Brain microvascular endothelial cell (primary cell): ENCODE measurements at regions not wholly inside any gene's neighbourhood (a gene's known extent, or its start where the extent isn't known, plus 50 kb on each side); places are given as distances from the start of the nearest gene placed in this dataset.
"Not testable (repeated sequence)": the region's sequence is repeated elsewhere in the genome, so short reads cannot be mapped to it uniquely, and the experiment has no call there.

ENCODE experiments used
- DNase-seq: peaks from one replicate; pipeline ENCODE4 v3.0.0-alpha.2; 2020
- H3K27ac ChIP-seq: fragments of 250-450 bp; sonication (Bioruptor Pico); 2 replicates; pipeline ENCODE4 v1.5.1; 2020; ENCODE audit warnings: mild to moderate bottlenecking, moderate library complexity
- H3K27me3 ChIP-seq: fragments of 250-450 bp; sonication (Bioruptor Pico); replicated peaks from 2 replicates; pipeline ENCODE4 v1.5.1; 2020; ENCODE audit warnings: mild to moderate bottlenecking
- H3K36me3 ChIP-seq: fragments of 250-450 bp; sonication (Bioruptor Pico); replicated peaks from 2 replicates; pipeline ENCODE4 v1.5.1; 2020; ENCODE audit warnings: mild to moderate bottlenecking
- H3K4me3 ChIP-seq: 2 replicates; pipeline ENCODE4 v1.5.1; 2011; ENCODE audit warnings: low read depth, mild to moderate bottlenecking, control low read depth, low read length, moderate library complexity
- in situ Hi-C: cut with HindIII; loops from 2 replicates; pipeline ENCODE4 v1.10.0; 2017; ENCODE audit warnings: low sequenced_read_pairs, low pct_ligation_motif_present
- TF ChIP-seq, protein P1 (sequence below): IDR thresholded peaks from 2 replicates; pipeline ENCODE4 v1.5.1; 2011; ENCODE audit warnings: low read depth, mild to moderate bottlenecking, moderate library complexity, low read length, control low read depth, inconsistent platforms; ENCODE audit errors: missing control alignments

DNA sequence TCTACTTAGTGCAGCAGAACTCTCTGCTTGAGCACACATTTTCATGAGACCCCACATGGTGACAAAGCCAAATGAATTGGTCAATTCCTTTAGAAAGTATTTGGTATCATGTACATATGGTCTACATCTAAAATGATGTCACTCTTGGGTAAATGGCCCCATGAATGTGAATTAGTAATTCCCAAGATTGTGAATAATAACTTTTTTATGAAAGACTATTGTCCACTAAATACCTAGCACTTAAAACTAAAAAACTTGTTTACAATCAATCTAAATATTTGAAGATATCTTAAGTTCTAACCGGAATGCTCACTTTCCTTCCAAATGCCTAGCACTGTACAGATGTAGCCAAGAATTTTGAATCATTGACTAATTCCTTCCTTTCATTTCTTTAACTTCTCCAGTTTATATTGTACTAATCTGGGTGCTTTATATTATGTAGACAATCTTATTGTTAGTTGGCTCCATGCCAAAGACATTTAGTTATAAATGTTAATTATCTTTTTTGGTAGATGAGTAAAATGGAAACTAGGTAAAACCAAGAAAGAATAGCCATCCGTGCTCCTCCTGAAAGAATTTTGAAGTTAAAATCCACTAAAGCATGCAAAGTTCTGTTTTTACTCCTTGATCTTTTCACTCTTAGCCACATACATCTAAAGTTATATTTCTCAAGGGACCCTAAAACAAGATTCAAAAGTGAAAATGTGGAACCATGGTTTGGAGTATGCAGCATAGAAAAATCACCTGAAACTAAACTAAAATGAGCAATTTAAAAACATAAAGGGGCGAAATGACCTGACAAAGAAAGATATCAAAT is 145.0 kb upstream of the ARHGAP20 start:
- H3K27ac ChIP-seq = no peak overlapping the region
- H3K27me3 ChIP-seq = no peaks in the 10 kb centered on the region
- H3K36me3 ChIP-seq = no peaks in the 10 kb centered on the region
- no peak overlapping the region for H3K4me3 ChIP-seq
- no peak for DNase-seq
- TF ChIP-seq, protein P1, sequence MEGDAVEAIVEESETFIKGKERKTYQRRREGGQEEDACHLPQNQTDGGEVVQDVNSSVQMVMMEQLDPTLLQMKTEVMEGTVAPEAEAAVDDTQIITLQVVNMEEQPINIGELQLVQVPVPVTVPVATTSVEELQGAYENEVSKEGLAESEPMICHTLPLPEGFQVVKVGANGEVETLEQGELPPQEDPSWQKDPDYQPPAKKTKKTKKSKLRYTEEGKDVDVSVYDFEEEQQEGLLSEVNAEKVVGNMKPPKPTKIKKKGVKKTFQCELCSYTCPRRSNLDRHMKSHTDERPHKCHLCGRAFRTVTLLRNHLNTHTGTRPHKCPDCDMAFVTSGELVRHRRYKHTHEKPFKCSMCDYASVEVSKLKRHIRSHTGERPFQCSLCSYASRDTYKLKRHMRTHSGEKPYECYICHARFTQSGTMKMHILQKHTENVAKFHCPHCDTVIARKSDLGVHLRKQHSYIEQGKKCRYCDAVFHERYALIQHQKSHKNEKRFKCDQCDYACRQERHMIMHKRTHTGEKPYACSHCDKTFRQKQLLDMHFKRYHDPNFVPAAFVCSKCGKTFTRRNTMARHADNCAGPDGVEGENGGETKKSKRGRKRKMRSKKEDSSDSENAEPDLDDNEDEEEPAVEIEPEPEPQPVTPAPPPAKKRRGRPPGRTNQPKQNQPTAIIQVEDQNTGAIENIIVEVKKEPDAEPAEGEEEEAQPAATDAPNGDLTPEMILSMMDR = no peak
- in situ Hi-C loops = no loop called here

DNA sequence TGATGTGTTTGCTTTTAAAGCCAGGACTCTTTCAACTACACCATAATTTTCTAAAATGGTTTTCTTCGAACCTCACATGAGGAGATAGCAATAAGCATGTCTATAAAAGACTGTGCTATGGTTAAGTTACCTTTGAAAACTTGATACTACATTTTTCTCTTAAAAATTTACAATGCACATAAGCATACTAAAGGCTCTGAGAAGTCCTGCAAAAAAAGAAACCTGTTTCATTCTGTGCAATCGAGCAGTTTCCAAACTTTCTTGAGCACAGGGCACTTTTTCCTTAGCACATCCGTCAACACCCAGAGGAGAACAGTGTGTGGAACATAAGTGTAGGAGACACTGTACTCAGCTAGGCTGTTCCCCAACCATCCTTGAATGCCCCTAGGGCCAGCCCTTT is 144.1 kb upstream of the ARHGAP20 start:
- in situ Hi-C loops = no loop called here
- TF ChIP-seq, protein P1 = no peak

DNA sequence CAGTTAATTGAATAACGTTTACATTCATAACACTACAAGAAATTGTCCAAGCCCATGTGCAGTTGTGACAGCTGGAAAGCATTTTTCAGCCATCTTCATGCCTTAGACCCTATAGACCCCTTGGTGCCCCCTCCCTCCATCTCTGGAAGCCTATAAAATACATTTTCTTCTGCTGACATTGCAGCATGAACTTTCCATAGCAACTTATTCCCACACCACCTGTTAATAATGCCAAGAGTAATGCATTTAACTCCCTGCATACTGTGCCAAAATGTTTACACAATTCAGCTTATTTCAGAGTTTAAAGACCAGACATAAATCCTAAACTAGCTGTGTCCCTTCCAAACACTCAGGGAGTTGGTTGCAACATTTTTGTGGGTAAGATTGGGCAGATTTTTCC is 143.0 kb upstream of the ARHGAP20 start:
- Histone ChIP-seq H3K4me3 (no peak overlapping the region), H3K27ac (no peak overlapping the region), H3K27me3 (no peaks in the 10 kb centered on the region), H3K36me3 (no peaks in the 10 kb centered on the region)
- in situ Hi-C loops = no loop called here
- DNase-seq = no peak
- TF ChIP-seq, protein P1 = no peak

More for the DNA sequence above, 144.1 kb upstream of the ARHGAP20 start:
- no peaks in the 10 kb centered on the region for H3K27me3 ChIP-seq
- H3K4me3 ChIP-seq = no peak overlapping the region
- no peak for DNase-seq
- H3K36me3 ChIP-seq = no peaks in the 10 kb centered on the region
- H3K27ac ChIP-seq = no peak overlapping the region

DNA sequence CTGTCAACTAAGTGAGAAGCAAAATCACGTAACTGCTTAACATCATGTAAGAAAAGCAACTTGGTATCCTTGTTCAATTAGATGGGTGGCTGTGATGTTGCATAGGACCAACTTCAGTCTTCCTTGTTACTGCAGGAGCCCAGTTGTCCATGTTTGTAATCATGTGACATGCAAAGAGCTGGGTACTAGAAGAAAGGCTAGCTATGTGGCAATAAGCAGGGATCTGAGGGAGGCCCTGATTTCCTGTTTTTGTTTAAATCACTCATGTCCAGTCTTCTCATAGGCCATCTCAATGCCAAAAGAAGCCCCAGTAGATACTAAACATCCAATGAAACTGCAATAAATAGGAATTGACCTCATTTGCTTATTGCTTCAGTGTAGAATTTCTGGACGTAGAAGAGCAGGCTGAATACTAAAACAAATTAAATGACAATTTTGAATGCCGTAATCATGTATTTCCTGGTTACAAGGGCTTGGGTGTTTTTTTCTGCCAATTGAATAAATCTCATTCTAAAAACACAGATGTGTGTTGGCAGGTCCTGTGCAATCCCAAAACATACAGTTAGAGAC is 140.8 kb upstream of the ARHGAP20 start:
- Histone ChIP-seq H3K36me3 (no peaks in the 10 kb centered on the region), H3K4me3 (no peak overlapping the region), H3K27me3 (no peaks in the 10 kb centered on the region), H3K27ac (no peak overlapping the region)
- in situ Hi-C loops = no loop called here
- TF ChIP-seq, protein P1 = no peak
- DNase-seq = no peak

DNA sequence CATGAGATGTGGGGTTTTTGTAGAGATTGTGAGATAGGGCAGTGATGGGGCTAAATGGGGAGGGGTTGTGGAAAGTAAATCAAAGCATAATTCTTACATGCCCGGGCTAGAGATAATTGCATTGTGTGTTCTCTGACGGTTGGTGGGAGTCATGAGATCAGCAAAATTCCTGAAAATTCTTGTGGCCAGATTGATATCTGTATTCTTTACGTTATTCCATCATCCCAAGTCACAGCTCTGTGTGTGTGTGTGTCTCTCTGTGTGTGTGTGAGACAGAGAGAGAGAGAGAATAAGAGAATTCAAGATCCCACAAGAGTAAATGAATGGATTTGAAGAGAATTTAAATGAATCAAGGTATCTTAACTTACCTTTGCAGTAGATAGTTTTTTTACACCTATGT is 138.6 kb upstream of the ARHGAP20 start:
- no peaks in the 10 kb centered on the region for H3K27me3 ChIP-seq
- no peaks in the 10 kb centered on the region for H3K36me3 ChIP-seq
- TF ChIP-seq, protein P1 = no peak
- in situ Hi-C loops = no loop called here
- no peak overlapping the region for H3K4me3 ChIP-seq
- H3K27ac ChIP-seq = no peak overlapping the region
- DNase-seq = no peak

DNA sequence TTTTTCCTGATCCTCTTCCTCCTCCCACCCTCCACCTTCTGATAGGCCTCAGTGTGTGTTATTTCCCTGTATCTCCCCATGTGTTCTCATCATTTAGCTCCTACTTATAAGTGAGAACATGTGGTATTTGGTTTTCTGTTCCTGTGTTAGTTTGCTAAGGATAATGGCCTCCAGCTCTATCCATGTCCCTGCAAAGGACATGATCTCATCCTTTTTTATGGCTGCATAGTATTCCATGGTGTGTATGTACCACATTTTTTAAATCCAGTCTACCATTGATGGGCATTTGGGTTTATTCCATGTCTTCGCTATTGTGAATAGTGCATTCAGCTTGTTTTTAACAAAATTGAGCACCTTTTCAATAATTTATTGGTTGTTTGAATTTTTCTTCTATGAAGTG is 130.8 kb upstream of the ARHGAP20 start:
- H3K27me3 ChIP-seq, H3K36me3 ChIP-seq, DNase-seq, H3K4me3 ChIP-seq, in situ Hi-C loops, H3K27ac ChIP-seq: not testable (repeated sequence)
